ENCODE measurements at regions not wholly inside any gene's neighbourhood (a gene's known extent, or its start where the extent isn't known, plus 50 kb on each side); places are given as distances from the start of the nearest gene placed in this dataset.

DNA sequence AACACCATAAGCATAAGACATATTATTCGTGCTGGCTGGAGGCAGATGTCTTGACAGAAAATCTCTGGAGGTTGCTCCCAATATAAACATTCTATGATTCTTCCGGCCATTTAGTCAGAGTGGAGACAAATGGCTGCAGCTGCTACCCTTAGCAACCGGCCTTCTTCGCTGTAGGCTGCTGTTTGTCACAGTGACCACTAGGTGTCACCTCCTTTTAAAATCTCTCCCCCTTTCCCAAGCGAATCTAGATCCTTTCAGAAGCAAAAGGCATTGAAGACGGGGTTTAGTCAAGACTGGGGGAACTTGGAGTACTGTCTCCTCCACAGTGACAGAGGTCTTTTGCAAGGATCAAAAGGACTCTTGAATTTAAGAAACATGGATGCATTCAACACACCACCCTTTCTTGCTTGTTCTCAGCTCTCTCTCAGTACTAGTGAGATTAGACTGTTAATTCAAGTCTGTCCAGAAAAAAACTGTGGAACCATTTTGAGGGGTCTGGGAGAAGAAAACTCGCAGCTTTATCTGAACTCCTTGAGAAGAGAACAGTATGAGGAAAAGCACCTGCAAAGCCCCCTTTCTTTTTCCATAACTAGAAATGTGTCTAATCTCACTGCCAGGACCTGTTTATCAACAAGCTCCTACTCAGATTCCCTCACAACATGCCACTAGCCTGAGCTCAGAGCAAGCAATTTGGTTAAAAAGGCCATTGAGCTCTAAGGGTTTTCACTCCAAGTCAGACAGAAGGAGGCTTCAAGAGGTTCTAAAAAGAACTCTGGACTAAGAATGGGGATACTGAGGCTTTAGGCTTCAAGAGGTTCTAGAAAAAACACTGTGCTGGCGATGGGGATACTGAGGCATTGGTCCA is 408.3 kb upstream of the PLXNA2 start:
- no peaks in the 10 kb centered on the region for H3K9me3 ChIP-seq (ENCODE audit: control insufficient read depth, insufficient read depth, low read length)
- H3K9ac ChIP-seq (ENCODE audit: low read depth, low read length): no peak overlapping the region
- H3K4me1 ChIP-seq (ENCODE audit: insufficient read depth, low read length): peaks cover 7% of the 10 kb centered on the region; the same call in 1 of the 2 replicates
- H3K36me3 ChIP-seq (ENCODE audit: insufficient read depth, low read length): no peaks in the 10 kb centered on the region

GRCh38 chr1:208653426-208653825 is 409.2 kb upstream of the PLXNA2 start:
- Histone ChIP-seq H3K9ac (ENCODE audit: low read depth, low read length) (no peak overlapping the region), H3K4me1 (ENCODE audit: insufficient read depth, low read length) (peaks cover 7% of the 10 kb centered on the region; the same call in 1 of the 2 replicates), H3K36me3 (ENCODE audit: insufficient read depth, low read length) (no peaks in the 10 kb centered on the region), H3K9me3 (ENCODE audit: control insufficient read depth, insufficient read depth, low read length) (no peaks in the 10 kb centered on the region)

- no peaks in the 10 kb centered on the region for H3K9me3 ChIP-seq (ENCODE audit: control insufficient read depth, insufficient read depth, low read length)
- H3K36me3 ChIP-seq (ENCODE audit: insufficient read depth, low read length): no peaks in the 10 kb centered on the region
- H3K4me1 ChIP-seq (ENCODE audit: insufficient read depth, low read length): peaks cover 7% of the 10 kb centered on the region; the same call in 1 of the 2 replicates
- H3K9ac ChIP-seq (ENCODE audit: low read depth, low read length): no peak overlapping the region
Observed at GRCh38 chr1:208654241-208654640, 410.1 kb upstream of the PLXNA2 start.

GRCh38 chr1:208665936-208666335 is 421.8 kb upstream of the PLXNA2 start:
- Histone ChIP-seq H3K36me3 (ENCODE audit: insufficient read depth, low read length) (no peaks in the 10 kb centered on the region), H3K9ac (ENCODE audit: low read depth, low read length) (no peak overlapping the region), H3K9me3 (ENCODE audit: control insufficient read depth, insufficient read depth, low read length) (no peaks in the 10 kb centered on the region; the same call in 1 of the 2 replicates), H3K4me1 (ENCODE audit: insufficient read depth, low read length) (no peaks in the 10 kb centered on the region)

- no peaks in the 10 kb centered on the region; the same call in 1 of the 2 replicates for H3K9me3 ChIP-seq (ENCODE audit: control insufficient read depth, insufficient read depth, low read length)
- no peak overlapping the region for H3K9ac ChIP-seq (ENCODE audit: low read depth, low read length)
- no peaks in the 10 kb centered on the region for H3K36me3 ChIP-seq (ENCODE audit: insufficient read depth, low read length)
- H3K4me1 ChIP-seq (ENCODE audit: insufficient read depth, low read length): no peaks in the 10 kb centered on the region
Observed at GRCh38 chr1:208668991-208669390, 424.8 kb upstream of the PLXNA2 start.

- Histone ChIP-seq H3K9me3 (ENCODE audit: control insufficient read depth, insufficient read depth, low read length) (no peaks in the 10 kb centered on the region), H3K9ac (ENCODE audit: low read depth, low read length) (no peak overlapping the region), H3K4me1 (ENCODE audit: insufficient read depth, low read length) (no peaks in the 10 kb centered on the region), H3K36me3 (ENCODE audit: insufficient read depth, low read length) (no peaks in the 10 kb centered on the region)
Observed at GRCh38 chr1:208670778-208671177, 426.6 kb upstream of the PLXNA2 start.

- H3K36me3 ChIP-seq (ENCODE audit: insufficient read depth, low read length): no peaks in the 10 kb centered on the region
- H3K9ac ChIP-seq (ENCODE audit: low read depth, low read length): no peak overlapping the region
- no peaks in the 10 kb centered on the region for H3K9me3 ChIP-seq (ENCODE audit: control insufficient read depth, insufficient read depth, low read length)
- H3K4me1 ChIP-seq (ENCODE audit: insufficient read depth, low read length): no peaks in the 10 kb centered on the region
Observed at GRCh38 chr1:208681878-208682663, 437.9 kb upstream of the PLXNA2 start.

GRCh38 chr1:208682664-208683013 is 438.5 kb upstream of the PLXNA2 start:
- no peaks in the 10 kb centered on the region for H3K9me3 ChIP-seq (ENCODE audit: control insufficient read depth, insufficient read depth, low read length)
- no peaks in the 10 kb centered on the region for H3K36me3 ChIP-seq (ENCODE audit: insufficient read depth, low read length)
- no peak overlapping the region for H3K9ac ChIP-seq (ENCODE audit: low read depth, low read length)
- H3K4me1 ChIP-seq (ENCODE audit: insufficient read depth, low read length): no peaks in the 10 kb centered on the region

DNA sequence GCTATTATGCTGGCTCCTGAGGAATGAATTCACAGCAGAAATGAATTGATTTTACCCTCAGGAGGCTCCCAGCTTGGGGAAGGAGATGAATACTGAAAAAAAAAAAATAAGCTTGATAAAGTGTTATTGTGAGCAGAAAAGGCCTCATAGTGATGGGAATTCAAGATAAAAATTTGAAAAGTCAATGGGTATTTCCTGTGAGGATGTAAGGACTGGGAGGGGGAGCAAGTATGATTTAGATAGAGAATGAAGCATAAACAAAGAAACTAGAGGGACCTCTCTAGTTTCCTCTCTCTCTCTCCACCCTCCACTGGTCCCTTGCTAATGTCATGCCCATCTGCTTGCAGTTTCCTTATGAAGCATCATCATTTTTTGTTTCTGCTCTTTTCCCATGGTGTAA is 439.0 kb upstream of the PLXNA2 start:
- no peak overlapping the region for H3K9ac ChIP-seq (ENCODE audit: low read depth, low read length)
- H3K36me3 ChIP-seq (ENCODE audit: insufficient read depth, low read length): no peaks in the 10 kb centered on the region
- no peaks in the 10 kb centered on the region for H3K4me1 ChIP-seq (ENCODE audit: insufficient read depth, low read length)
- H3K9me3 ChIP-seq (ENCODE audit: control insufficient read depth, insufficient read depth, low read length): no peaks in the 10 kb centered on the region

GRCh38 chr1:208684192-208684591 is 440.0 kb upstream of the PLXNA2 start:
- Histone ChIP-seq H3K9me3 (ENCODE audit: control insufficient read depth, insufficient read depth, low read length) (no peaks in the 10 kb centered on the region), H3K4me1 (ENCODE audit: insufficient read depth, low read length) (no peaks in the 10 kb centered on the region), H3K9ac (ENCODE audit: low read depth, low read length) (no peak overlapping the region), H3K36me3 (ENCODE audit: insufficient read depth, low read length) (no peaks in the 10 kb centered on the region)

GRCh38 chr1:208686592-208686991 is 442.4 kb upstream of the PLXNA2 start:
- Histone ChIP-seq H3K36me3 (ENCODE audit: insufficient read depth, low read length) (no peaks in the 10 kb centered on the region), H3K9ac (ENCODE audit: low read depth, low read length) (no peak overlapping the region), H3K4me1 (ENCODE audit: insufficient read depth, low read length) (no peaks in the 10 kb centered on the region), H3K9me3 (ENCODE audit: control insufficient read depth, insufficient read depth, low read length) (no peaks in the 10 kb centered on the region)

DNA sequence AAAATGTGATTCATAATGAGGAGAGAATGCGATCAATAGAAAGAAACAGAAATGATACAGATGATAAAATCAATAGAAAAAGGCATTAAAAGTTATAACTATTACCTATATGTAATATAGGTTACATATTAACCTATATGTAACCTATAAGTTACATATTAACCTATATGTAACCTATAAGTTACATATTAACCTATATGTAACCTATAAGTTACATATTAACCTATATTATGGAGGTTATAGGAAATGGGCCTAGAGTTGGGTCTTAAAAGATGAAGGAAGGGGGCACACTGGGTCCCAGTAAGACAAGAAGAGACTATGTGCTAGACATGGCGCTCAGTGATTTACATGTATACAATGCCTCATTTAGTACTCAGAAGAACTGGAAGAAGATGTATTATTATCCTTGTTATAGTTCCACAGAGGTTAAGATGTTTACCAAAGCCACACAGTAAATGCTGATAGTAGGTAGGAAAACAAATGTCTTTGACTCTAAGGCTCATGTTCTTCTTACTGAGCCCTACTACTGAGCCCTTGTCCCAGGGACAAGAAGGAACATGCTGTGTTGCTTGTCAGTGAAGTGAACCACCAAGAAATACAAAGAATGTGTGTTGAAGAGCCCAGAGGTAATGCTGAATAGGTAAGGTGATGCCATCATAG is 444.6 kb upstream of the PLXNA2 start:
- Histone ChIP-seq H3K4me1 (ENCODE audit: insufficient read depth, low read length) (no peaks in the 10 kb centered on the region), H3K9me3 (ENCODE audit: control insufficient read depth, insufficient read depth, low read length) (no peaks in the 10 kb centered on the region), H3K36me3 (ENCODE audit: insufficient read depth, low read length) (no peaks in the 10 kb centered on the region), H3K9ac (ENCODE audit: low read depth, low read length) (no peak overlapping the region)

DNA sequence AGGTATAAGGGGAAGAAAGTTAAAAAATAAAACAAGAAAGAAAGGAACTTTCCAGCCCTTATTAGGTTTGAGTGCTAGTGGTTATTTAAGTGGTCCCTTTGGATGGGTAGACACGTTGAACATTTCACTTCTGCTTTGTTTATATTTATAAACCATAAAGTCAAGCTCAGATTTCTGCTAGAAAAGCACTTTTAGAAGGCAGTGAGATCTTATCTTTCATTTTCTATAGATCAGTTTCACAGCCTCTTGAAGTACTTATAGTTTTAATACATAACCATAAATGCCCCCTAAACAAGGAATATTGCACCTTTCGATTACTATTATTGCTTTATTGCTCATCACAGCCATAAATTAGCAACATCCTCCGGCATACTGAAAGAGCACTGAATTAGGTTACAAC is 446.8 kb upstream of the PLXNA2 start:
- Histone ChIP-seq H3K9me3 (ENCODE audit: control insufficient read depth, insufficient read depth, low read length) (no peaks in the 10 kb centered on the region), H3K36me3 (ENCODE audit: insufficient read depth, low read length) (no peaks in the 10 kb centered on the region), H3K4me1 (ENCODE audit: insufficient read depth, low read length) (no peaks in the 10 kb centered on the region), H3K9ac (ENCODE audit: low read depth, low read length) (no peak overlapping the region)

- H3K9ac ChIP-seq (ENCODE audit: low read depth, low read length): no peak overlapping the region
- H3K36me3 ChIP-seq (ENCODE audit: insufficient read depth, low read length): no peaks in the 10 kb centered on the region
- H3K4me1 ChIP-seq (ENCODE audit: insufficient read depth, low read length): no peaks in the 10 kb centered on the region
- no peaks in the 10 kb centered on the region for H3K9me3 ChIP-seq (ENCODE audit: control insufficient read depth, insufficient read depth, low read length)
Observed at GRCh38 chr1:208709981-208710380, 465.8 kb upstream of the PLXNA2 start.

Measured in ES-I3 (cell line).